ENCODE measurements at regions not wholly inside any gene's neighbourhood (a gene's known extent, or its start where the extent isn't known, plus 50 kb on each side); places are given as distances from the start of the nearest gene placed in this dataset.
A peak's percentile ranks its signal among the peaks of the same experiment; 100 is the strongest.
"Not testable (repeated sequence)": the region's sequence is repeated elsewhere in the genome, so short reads cannot be mapped to it uniquely, and the experiment has no call there.

GRCh38 chr21:5128261-5128660 lies 5393.1 kb upstream of the TPTE start:
- peak; percentile 77 for DNase-seq (ENCODE audit: low spot score)

GRCh38 chr21:5133824-5134223 lies 5387.6 kb upstream of the TPTE start:
- DNase-seq (ENCODE audit: low spot score): not testable (repeated sequence)

GRCh38 chr21:5136406-5136805 lies 5385.0 kb upstream of the TPTE start:
- not testable (repeated sequence) for DNase-seq (ENCODE audit: low spot score)

GRCh38 chr21:5137006-5137405 lies 5384.4 kb upstream of the TPTE start:
- DNase-seq (ENCODE audit: low spot score): not testable (repeated sequence)

- DNase-seq (ENCODE audit: low spot score): not testable (repeated sequence)
Observed at GRCh38 chr21:5138687-5139086, 5382.7 kb upstream of the TPTE start.

GRCh38 chr21:5139528-5139927 lies 5381.9 kb upstream of the TPTE start:
- DNase-seq (ENCODE audit: low spot score): not testable (repeated sequence)

- DNase-seq (ENCODE audit: low spot score): not testable (repeated sequence)
Observed at GRCh38 chr21:5143011-5143410, 5378.4 kb upstream of the TPTE start.

GRCh38 chr21:5144731-5145130 lies 5376.7 kb upstream of the TPTE start:
- DNase-seq (ENCODE audit: low spot score): not testable (repeated sequence)

GRCh38 chr21:5147685-5148084 lies 5373.7 kb upstream of the TPTE start:
- DNase-seq (ENCODE audit: low spot score): not testable (repeated sequence)

- not testable (repeated sequence) for DNase-seq (ENCODE audit: low spot score)
Observed at GRCh38 chr21:5149222-5149621, 5372.2 kb upstream of the TPTE start.

- DNase-seq (ENCODE audit: low spot score): not testable (repeated sequence)
Observed at GRCh38 chr21:5153842-5154640, 5367.3 kb upstream of the TPTE start.

GRCh38 chr21:5154641-5154982 lies 5366.8 kb upstream of the TPTE start:
- peak; percentile 79 for DNase-seq (ENCODE audit: low spot score)

- not testable (repeated sequence) for DNase-seq (ENCODE audit: low spot score)
Observed at GRCh38 chr21:5162693-5163574, 5358.4 kb upstream of the TPTE start.

- not testable (repeated sequence) for DNase-seq (ENCODE audit: low spot score)
Observed at GRCh38 chr21:5165829-5166228, 5355.6 kb upstream of the TPTE start.

All from hematopoietic multipotent progenitor cell treated with erythropoietin and hydrocortisone succinate and interleukin-3 and kit ligand, for 15 days (in vitro differentiated cells).